Stimulated activated CD4-positive, alpha-beta T cell treated with anti-CD3 and anti-CD28 coated beads, TNF-alpha, amount 100 ng/mL, for 48 hours (primary cell): ENCODE measurements at regions not wholly inside any gene's neighbourhood (a gene's known extent, or its start where the extent isn't known, plus 50 kb on each side); places are given as distances from the start of the nearest gene placed in this dataset.
"Not testable (repeated sequence)": the region's sequence is repeated elsewhere in the genome, so short reads cannot be mapped to it uniquely, and the experiment has no call there.

Experiments
- DNase-seq, 3 donors: peaks; one replicate each; pipeline ENCODE4 v3.0.0-alpha.2; 2020; ENCODE audit warnings: low read depth in 3 of 3

DNA sequence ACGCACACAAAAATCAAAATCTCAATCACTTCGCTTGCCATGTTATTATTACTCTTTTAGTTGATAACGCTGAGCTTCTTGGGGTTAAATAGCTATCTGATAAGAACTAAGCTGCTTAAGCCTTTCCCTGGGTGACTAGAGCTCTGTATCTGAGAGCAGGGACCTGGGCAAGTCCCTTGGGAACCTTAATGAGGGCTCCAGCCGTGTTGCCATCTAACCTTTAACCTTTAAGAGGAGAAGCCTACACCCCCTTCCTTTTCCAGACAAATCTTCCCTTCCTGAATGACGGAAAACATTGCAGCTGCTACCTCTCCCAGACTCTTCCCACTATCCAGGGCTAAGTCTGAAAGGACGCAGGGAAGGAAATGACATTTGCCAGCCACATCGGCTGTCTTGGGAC is 216.5 kb upstream of the RAI14 start:
- no peak for DNase-seq

- not testable (repeated sequence) for DNase-seq
Measured at GRCh38 chr5:34441767-34442166, 214.4 kb upstream of the RAI14 start.

GRCh38 chr5:34447424-34447823 is 208.7 kb upstream of the RAI14 start:
- no peak for DNase-seq

- DNase-seq, result no peak
Measured at GRCh38 chr5:34449639-34450038, 206.5 kb upstream of the RAI14 start.

GRCh38 chr5:34450338-34450737 is 205.8 kb upstream of the RAI14 start:
- no peak for DNase-seq

- DNase-seq, result no peak
Measured at GRCh38 chr5:34452170-34452828, 203.8 kb upstream of the RAI14 start.

- DNase-seq, result no peak
Measured at GRCh38 chr5:34455098-34455497, 201.0 kb upstream of the RAI14 start.

DNA sequence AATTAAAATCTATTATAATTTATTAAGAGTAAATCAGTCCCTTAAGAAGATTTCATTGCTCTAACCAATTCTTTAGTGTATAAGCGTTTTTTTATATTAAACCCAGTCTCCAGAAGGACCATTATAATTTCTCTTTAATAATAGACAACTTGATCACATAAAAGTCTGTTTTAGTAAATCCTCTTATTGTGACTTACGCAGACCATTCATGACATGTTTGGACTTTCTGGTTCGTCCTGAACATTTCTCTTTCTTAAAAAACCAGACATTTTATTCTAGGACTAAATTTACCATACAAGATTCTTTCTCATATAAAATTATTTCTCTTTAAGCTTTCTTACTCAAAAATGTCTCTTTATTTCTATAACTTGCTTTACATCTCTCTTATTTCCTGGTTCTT is 196.2 kb upstream of the RAI14 start:
- DNase-seq, result no peak

DNA sequence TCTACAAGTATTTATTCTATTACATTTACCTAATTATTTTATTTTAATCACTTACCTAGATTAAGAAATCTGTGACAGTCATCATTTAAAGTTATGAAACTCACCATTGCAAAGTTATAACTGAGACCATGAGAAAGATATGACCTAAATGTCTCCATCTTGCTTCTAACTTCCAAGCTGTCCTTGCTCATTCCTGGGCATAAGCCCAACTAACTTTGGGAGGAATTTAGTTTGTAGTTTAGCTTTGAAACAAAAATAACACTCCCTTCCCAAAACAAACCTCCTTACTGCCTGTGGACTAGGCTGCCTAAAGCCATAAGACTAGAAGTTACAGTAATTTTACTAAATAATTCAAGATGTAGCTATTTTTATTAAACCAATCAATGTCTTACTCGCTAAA is 195.6 kb upstream of the RAI14 start:
- DNase-seq, result no peak

DNA sequence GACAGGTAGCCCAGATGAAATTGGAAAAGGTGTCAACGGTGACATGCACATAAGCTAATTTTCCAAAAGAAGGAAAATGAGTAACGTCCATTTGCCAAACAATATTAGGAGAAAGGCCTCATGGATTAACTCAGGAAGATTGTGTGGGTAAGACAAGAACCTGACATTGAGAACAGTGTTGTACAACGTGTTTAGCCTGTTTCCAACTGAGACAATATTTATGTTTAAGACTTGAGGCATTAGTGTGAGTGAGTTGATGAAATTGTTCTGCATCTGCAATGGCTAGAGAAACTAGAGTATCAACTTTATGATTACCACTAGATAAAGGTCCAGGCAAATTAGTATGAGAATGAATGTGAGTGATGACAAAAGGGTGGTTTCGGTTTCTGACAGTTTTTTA is 191.3 kb upstream of the RAI14 start:
- DNase-seq, result no peak

- DNase-seq, result not testable (repeated sequence)
Measured at GRCh38 chr5:34465301-34465700, 190.8 kb upstream of the RAI14 start.

DNA sequence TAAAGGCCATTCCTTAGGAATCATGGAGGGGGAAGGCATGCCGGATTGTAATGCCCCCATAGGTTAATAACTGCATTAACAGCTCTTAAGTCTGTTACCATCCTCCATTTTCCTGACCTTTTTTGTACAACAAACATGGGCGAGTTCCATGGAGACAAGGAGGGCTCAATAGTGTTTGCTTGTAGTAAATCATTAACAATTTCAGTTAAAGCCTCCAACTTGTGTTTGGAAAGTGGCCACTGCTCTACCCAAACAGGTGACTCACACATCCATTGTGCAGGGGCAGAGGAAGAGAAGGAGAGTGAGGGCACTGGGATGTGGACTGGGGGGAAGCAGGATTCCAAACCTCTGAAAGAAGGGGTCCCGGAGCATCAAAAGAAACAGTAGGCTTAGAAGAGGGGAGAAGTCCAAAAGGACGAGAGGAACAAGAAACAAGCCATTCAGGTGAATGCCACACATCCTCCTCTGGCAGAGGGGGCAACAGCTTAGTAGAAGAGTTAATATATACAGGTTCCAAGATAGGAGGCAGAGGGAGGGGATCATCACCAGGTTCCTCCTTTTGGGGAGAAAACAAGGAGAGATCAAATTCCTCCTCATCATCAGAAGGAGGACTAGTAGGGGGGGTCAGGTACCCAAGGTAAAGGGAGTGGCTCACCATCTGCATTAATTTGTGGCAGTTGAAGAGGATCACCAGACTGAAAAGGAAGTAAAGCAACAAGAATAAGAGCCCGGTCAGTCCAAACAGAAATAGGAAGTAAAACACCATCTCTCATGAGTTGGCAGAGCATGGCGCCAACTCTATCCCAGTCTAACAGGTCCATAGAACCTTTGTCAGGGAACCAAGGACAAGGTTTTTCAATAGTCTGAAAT is 189.4 kb upstream of the RAI14 start:
- DNase-seq, result not testable (repeated sequence)

DNA sequence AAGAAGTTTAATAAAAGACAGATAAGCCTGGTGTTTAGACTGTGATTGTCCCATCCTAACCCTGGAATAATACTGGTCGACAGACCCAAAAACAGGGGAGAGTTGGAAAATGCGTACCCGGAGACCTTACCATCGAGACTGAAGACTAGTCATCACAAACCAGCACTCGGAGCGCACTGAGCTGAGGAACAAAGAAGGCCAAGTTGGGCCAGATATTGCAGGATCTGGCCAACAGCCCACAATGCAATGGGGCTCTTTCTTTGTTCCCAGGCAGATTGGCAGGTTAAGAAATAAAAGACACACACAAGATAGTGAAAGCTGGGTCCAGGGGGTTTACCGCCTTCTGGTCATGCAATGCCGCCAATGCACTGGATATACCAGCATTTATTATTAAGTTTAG is 188.7 kb upstream of the RAI14 start:
- no peak for DNase-seq

DNA sequence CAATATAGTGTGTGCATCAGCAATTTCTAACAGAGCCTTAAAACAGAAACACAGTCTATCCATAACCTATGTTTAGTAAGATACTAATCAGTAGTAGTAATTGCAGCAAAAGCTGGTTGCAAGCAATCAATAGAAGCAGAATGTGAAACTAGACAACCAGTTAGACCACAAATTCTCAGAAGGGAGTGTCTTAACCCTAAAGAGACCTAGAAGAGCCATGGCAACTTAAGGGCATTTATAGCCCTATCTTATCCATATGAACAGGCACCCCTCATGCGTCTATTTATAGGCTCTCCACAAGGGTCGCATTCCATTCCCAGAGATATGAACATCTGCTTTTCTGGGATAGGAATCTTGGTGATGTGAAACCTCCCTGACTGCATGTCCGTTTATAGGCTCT is 188.1 kb upstream of the RAI14 start:
- DNase-seq, result not testable (repeated sequence)

- DNase-seq, result no peak
Measured at GRCh38 chr5:34469971-34470370, 186.2 kb upstream of the RAI14 start.

GRCh38 chr5:34474573-34475021 is 181.5 kb upstream of the RAI14 start:
- DNase-seq, result no peak

DNA sequence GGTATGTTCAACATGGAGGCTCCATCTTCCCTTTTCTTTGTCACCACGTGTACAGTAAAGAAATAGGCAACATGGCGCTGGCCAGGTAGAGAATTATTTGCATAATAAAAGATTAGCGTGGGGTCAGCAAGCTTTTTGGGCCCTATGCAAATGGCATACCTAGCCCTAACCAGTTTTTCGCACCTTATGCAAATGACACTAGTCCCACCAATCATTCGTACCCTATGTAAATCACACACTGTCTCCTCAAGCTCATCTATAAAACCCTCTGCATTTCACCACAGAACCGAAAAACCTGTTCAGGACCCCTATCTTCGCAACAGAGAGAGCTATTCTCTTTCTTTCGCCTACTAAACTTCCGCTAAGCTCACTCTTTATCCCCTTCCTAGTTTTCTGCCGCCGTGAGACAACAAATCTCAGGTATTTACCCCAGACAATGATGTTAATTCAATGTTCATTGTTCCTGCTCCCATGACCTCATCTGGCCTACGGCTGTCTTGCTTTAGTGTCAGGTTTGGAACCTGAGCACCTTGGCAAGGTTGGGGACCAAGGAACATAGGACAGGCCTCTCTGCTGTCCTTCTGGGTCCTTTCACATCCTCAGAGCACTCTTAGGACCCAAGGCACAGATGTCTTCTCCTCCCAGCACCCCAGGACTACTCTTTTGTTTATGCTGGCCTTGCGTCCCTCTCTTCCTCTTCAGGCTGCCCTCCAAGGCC is 180.7 kb upstream of the RAI14 start:
- no peak for DNase-seq

DNA sequence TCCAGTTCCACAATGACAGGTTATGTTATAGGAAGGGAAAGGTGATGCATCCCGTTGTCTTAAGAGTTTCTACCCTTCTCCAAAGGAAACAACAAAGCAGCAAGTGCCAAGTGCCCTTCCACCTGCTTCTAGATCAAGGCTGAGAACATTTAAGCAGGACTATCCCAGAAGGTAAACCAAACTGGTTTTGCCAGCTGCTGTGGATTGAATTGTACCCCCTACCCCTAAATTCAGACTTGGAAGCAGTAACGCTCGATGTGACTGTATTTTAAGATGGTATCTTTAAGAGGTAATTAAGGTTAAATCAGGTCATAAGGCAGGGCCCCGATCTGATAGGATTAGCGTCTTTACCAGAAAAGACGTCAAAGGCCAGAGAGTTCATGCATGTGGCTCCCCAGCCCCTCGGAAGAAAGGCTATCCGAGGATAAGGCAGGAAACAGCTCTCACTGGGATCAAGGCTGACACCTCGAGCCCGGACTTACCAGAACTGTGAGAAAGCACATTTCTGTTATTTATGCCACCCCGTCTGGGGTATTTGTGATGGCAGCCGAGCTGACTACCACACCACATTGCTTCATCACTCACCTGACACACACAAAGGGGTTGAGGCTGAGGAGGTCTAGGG is 179.1 kb upstream of the RAI14 start:
- DNase-seq, result no peak

GRCh38 chr5:34480810-34481528 is 175.2 kb upstream of the RAI14 start:
- no peak for DNase-seq

DNA sequence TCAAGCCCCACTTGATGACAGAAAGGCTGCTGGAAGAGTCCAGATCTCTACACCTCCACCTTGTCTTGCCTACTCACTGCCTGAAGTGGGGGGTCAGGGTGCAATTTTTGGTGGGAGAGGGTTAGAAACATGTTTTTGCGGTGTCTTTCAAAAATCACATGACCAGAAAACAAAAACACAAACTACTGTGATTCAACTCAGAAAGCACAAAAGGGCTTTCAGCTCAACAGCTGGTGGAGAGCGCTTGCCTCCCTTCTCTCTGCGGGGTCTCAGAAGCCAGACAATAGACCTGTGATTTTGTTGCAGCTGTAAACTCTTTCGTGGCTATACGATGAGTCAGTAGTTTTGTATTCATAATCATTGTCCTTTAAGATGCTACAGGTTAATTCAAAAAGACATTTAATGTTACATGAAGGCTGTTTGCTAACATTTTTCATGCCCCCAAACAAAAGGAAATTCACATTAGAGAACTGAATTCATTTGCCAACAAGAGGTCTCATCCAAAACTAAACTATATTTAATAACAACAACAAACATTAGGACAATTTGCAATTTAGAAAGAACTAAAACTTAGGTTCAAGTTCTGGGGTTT is 172.6 kb upstream of the RAI14 start:
- DNase-seq, result no peak
